OCI-LY7 (cell line): ENCODE measurements at regions not wholly inside any gene's neighbourhood (a gene's known extent, or its start where the extent isn't known, plus 50 kb on each side); places are given as distances from the start of the nearest gene placed in this dataset.

Source experiments
- BruUV-seq: library from RNA; stranded (reverse); fragments of 400-500 nt; replicated peaks from 2 replicates; lab custom pipeline; 2021; lab: Mats Ljungman, UMichigan
- CTCF ChIA-PET: fragments of 300-600 bp; sonication (Branson Sonifier 250); formaldehyde crosslinking; loops from one replicate; lab custom pipeline; 2022; ENCODE audit warnings: antibody characterized with exemption; ENCODE audit not compliant: unreplicated experiment; lab: Charles Lee
- POLR2A ChIA-PET: fragments of 300-600 bp; sonication (Branson Sonifier 250); formaldehyde crosslinking; loops from one replicate; lab custom pipeline; 2022; ENCODE audit warnings: antibody characterized with exemption; lab: Charles Lee
- DNase-seq: peaks from one replicate; pipeline ENCODE4 v3.0.0-alpha.2; 2015; ENCODE audit warnings: low spot score
- H2AFZ ChIP-seq: fragments of 200-600 bp; sonication (generic), shearing (Covaris generic); 2 replicates; pipeline ENCODE4 v1.6.1; 2014; ENCODE audit warnings: mild to moderate bottlenecking, antibody characterized with exemption, low read length, moderate library complexity
- H3K27ac ChIP-seq: fragments of 200-600 bp; sonication (generic); 2 replicates; pipeline ENCODE4 v1.5.1; 2014; ENCODE audit warnings: mixed run types, low read depth, mild to moderate bottlenecking, moderate library complexity, low read length, inconsistent platforms; ENCODE audit not compliant: poor library complexity, severe bottlenecking
- H3K36me3 ChIP-seq: fragments of 200-600 bp; sonication (generic); 2 replicates; pipeline ENCODE4 v1.6.1; 2014; ENCODE audit warnings: mild to moderate bottlenecking, antibody characterized with exemption, low read length, moderate library complexity, mixed read lengths; ENCODE audit not compliant: insufficient read depth
- H3K4me1 ChIP-seq: fragments of 200-600 bp; sonication (generic); 2 replicates; pipeline ENCODE4 v1.5.1; 2014; ENCODE audit warnings: mild to moderate bottlenecking, low read length; ENCODE audit not compliant: insufficient read depth, poor library complexity, severe bottlenecking
- H3K4me2 ChIP-seq: fragments of 200-600 bp; sonication (generic); 2 replicates; pipeline ENCODE4 v1.6.1; 2014; ENCODE audit warnings: mild to moderate bottlenecking, low read length
- H3K4me3 ChIP-seq: fragments of 200-600 bp; sonication (generic); 2 replicates; pipeline ENCODE4 v1.5.1; 2014; ENCODE audit warnings: mild to moderate bottlenecking, low read depth, low read length; ENCODE audit not compliant: poor library complexity, severe bottlenecking
- H3K79me2 ChIP-seq: fragments of 200-600 bp; sonication (generic); 2 replicates; pipeline ENCODE4 v1.6.1; 2016; ENCODE audit warnings: low read depth, mild to moderate bottlenecking, low read length, moderate library complexity, mixed read lengths; ENCODE audit not compliant: insufficient read depth
- H3K9me2 ChIP-seq: fragments of 200-600 bp; sonication (generic); 2 replicates; pipeline ENCODE4 v1.6.1; 2016; ENCODE audit warnings: mild to moderate bottlenecking, low read length, mixed read lengths; ENCODE audit not compliant: insufficient read depth
- H3K9me3 ChIP-seq: fragments of 200-600 bp; sonication (generic); 2 replicates; pipeline ENCODE4 v1.6.1; 2014; ENCODE audit warnings: mild to moderate bottlenecking, mixed run types, low read length, mixed read lengths
- H4K20me1 ChIP-seq: fragments of 200-600 bp; sonication (generic); 2 replicates; pipeline ENCODE4 v1.6.1; 2014; ENCODE audit warnings: mild to moderate bottlenecking, antibody characterized with exemption, low read length, moderate library complexity, mixed read lengths; ENCODE audit not compliant: insufficient read depth
- CTCF ChIP-seq: fragments of 200-600 bp; sonication (generic); conservative IDR thresholded peaks from 2 replicates; pipeline ENCODE4 v1.5.1; 2014; ENCODE audit warnings: mild to moderate bottlenecking, antibody characterized with exemption, low read length, moderate library complexity, mixed read lengths
- EZH2phosphoT487 ChIP-seq: fragments of 200-600 bp; sonication (generic); IDR thresholded peaks from 2 replicates; pipeline ENCODE4 v1.6.1; 2018; ENCODE audit warnings: low read depth, borderline replicate concordance, mild to moderate bottlenecking, mixed run types, antibody characterized with exemption, low read length, moderate library complexity, mixed read lengths
- intact Hi-C: fragments of 100-400 bp; cut with micrococcal nuclease; formaldehyde crosslinking; loops from one replicate; pipeline ENCODE4 v1.10.0; 2022; ENCODE audit not compliant: unreplicated experiment

GRCh38 chr7:15836041-15836440 is 149.6 kb upstream of the MEOX2 start:
- Histone ChIP-seq H3K9me2 (no peaks in the 10 kb centered on the region), H3K4me2 (no peak overlapping the region), H3K36me3 (no peaks in the 10 kb centered on the region), H3K27ac (no peak overlapping the region), H3K9me3 (no peaks in the 10 kb centered on the region), H3K79me2 (no peaks in the 10 kb centered on the region), H2AFZ (no peak overlapping the region), H4K20me1 (no peaks in the 10 kb centered on the region), H3K4me3 (no peak overlapping the region), H3K4me1 (no peaks in the 10 kb centered on the region)
- ChIA-PET CTCF (no interaction called here), POLR2A (no interaction called here)
- DNase-seq = no peak
- no peak for TF ChIP-seq CTCF
- no peak for TF ChIP-seq EZH2phosphoT487
- intact Hi-C loops = no loop called here
- no TSS peak for BruUV-seq

DNA sequence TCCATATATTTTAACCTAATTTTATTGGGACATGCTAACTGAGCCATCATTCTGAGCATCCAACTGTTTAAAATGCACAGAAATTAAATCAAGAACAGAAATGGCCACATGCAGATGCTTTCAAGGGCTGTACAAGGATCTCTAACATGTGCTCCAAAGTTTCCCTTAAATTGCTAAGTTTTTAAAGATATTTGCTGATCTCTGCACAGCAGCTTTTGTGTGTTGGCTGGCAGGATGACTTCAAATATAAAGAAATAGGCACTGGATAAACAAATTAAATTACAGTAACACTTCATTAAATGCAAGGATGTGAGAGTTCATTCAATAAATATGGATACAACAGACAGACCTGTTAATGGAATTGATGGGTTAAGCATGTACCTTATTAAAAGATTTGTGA is 148.0 kb upstream of the MEOX2 start:
- BruUV-seq = no TSS peak
- DNase-seq = no peak
- no peaks in the 10 kb centered on the region for H4K20me1 ChIP-seq
- TF ChIP-seq EZH2phosphoT487 (no peak), CTCF (no peak)
- H3K4me1 ChIP-seq = no peaks in the 10 kb centered on the region
- no peak overlapping the region for H3K27ac ChIP-seq
- H3K36me3 ChIP-seq = no peaks in the 10 kb centered on the region
- CTCF ChIA-PET = no interaction called here
- H3K4me3 ChIP-seq = no peak overlapping the region
- intact Hi-C loops = no loop called here
- POLR2A ChIA-PET = no interaction called here
- no peaks in the 10 kb centered on the region for H3K9me3 ChIP-seq
- no peak overlapping the region for H2AFZ ChIP-seq
- H3K79me2 ChIP-seq = no peaks in the 10 kb centered on the region
- H3K4me2 ChIP-seq = no peak overlapping the region
- no peaks in the 10 kb centered on the region for H3K9me2 ChIP-seq

DNA sequence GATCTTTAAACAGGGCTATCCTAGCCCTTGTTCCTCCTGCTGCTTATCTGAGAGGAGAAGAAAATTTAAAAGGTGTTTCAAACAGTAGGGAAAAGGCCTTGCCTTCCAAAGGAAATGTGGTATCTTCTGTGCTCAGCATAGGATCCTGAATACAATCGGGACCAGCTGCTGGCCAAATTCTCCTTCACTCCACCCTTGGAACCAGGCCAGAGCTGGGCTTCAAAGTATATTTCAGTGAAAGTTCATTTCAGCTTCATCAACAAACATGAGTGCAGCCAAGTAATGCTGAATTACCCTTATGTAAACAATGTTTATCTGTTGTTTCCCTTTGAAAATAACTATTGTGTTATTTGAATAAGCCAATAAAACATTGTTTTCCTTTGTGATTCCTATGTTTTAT is 146.5 kb upstream of the MEOX2 start:
- Histone ChIP-seq H3K79me2 (no peaks in the 10 kb centered on the region), H3K36me3 (no peaks in the 10 kb centered on the region), H4K20me1 (no peaks in the 10 kb centered on the region), H3K4me1 (no peaks in the 10 kb centered on the region), H3K4me3 (no peak overlapping the region), H3K9me2 (no peaks in the 10 kb centered on the region), H3K9me3 (no peaks in the 10 kb centered on the region), H3K4me2 (no peak overlapping the region), H2AFZ (no peak overlapping the region), H3K27ac (no peak overlapping the region)
- intact Hi-C loops = no loop called here
- CTCF ChIA-PET = no interaction called here
- TF ChIP-seq EZH2phosphoT487 (no peak), CTCF (no peak)
- BruUV-seq = no TSS peak
- POLR2A ChIA-PET = no interaction called here
- no peak for DNase-seq
